GM19238 (cell line): ENCODE measurements at regions not wholly inside any gene's neighbourhood (a gene's known extent, or its start where the extent isn't known, plus 50 kb on each side); places are given as distances from the start of the nearest gene placed in this dataset.

Source experiments
- DNase-seq: peaks from one replicate; pipeline ENCODE4 v3.0.0; 2011; ENCODE audit warnings: low spot score; ENCODE audit not compliant: insufficient read length

- DNase-seq = no peak
These were observed 881.1 kb downstream of the EPHA7 start for GRCh38 chr6:92538275-92538674.

- DNase-seq = no peak
These were observed 885.2 kb downstream of the EPHA7 start for GRCh38 chr6:92534109-92534508.

GRCh38 chr6:92522589-92522988, 896.8 kb downstream of the EPHA7 start:
- DNase-seq = no peak

GRCh38 chr6:92521553-92521952, 897.8 kb downstream of the EPHA7 start:
- no peak for DNase-seq

GRCh38 chr6:92510137-92510536, 909.2 kb downstream of the EPHA7 start:
- no peak for DNase-seq

- DNase-seq = no peak
These were observed 911.8 kb downstream of the EPHA7 start for GRCh38 chr6:92507552-92507951.

GRCh38 chr6:92504509-92504908, 914.9 kb downstream of the EPHA7 start:
- no peak for DNase-seq

- no peak for DNase-seq
These were observed 922.1 kb downstream of the EPHA7 start for GRCh38 chr6:92497281-92497680.

- no peak for DNase-seq
These were observed 922.8 kb downstream of the EPHA7 start for GRCh38 chr6:92496527-92496926.

GRCh38 chr6:92495242-92495641, 924.1 kb downstream of the EPHA7 start:
- DNase-seq = no peak

- DNase-seq = no peak
These were observed 933.9 kb downstream of the EPHA7 start for GRCh38 chr6:92485487-92485886.

GRCh38 chr6:92479831-92480230, 939.5 kb downstream of the EPHA7 start:
- DNase-seq = no peak

- no peak for DNase-seq
These were observed 946.3 kb downstream of the EPHA7 start for GRCh38 chr6:92473056-92473455.

- no peak for DNase-seq
These were observed 950.1 kb downstream of the EPHA7 start for GRCh38 chr6:92469186-92469828.

GRCh38 chr6:92468066-92468465, 951.3 kb downstream of the EPHA7 start:
- DNase-seq = no peak

- DNase-seq = no peak
These were observed 959.2 kb downstream of the EPHA7 start for GRCh38 chr6:92460133-92460532.

GRCh38 chr6:92459606-92460005, 959.8 kb downstream of the EPHA7 start:
- DNase-seq = no peak

- DNase-seq = no peak
These were observed 973.3 kb downstream of the EPHA7 start for GRCh38 chr6:92446052-92446451.

GRCh38 chr6:92433911-92434310, 985.4 kb downstream of the EPHA7 start:
- no peak for DNase-seq

- no peak for DNase-seq
These were observed 987.9 kb downstream of the EPHA7 start for GRCh38 chr6:92431502-92431901.

GRCh38 chr6:92428448-92428847, 990.9 kb downstream of the EPHA7 start:
- no peak for DNase-seq

GRCh38 chr6:92427453-92427852, 991.9 kb downstream of the EPHA7 start:
- no peak for DNase-seq

- DNase-seq = no peak
These were observed 1003.7 kb downstream of the EPHA7 start for GRCh38 chr6:92415656-92416055.

- DNase-seq = no peak
These were observed 1011.0 kb downstream of the EPHA7 start for GRCh38 chr6:92408350-92408749.
